ENCODE measurements at regions not wholly inside any gene's neighbourhood (a gene's known extent, or its start where the extent isn't known, plus 50 kb on each side); places are given as distances from the start of the nearest gene placed in this dataset.

DNA sequence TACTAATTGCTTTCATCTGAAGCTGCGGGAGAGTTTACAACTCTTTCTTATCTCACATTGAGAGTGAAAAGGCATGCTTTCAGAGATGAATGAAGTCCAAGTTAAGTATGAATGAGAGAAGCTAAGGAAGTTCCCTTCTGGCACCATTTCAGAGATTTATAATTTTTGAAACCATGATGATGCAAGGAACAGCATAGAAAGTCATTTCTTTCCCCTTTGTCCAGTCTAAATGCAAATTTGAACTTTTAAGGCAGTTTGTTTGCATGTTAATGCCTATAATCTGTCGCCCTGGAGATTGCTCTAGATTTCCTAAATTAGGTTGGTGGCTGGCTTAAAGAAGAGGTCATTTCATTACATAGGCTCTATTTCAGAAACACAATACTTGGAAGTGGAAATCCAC is 594.8 kb upstream of the GOT2 start:
- Histone ChIP-seq H3K9ac (ENCODE audit: insufficient read depth, low read depth, low read length) (no peak overlapping the region), H3K36me3 (replicated peaks in 1 of 2; ENCODE audit: control insufficient read depth in 1 of 2, insufficient read depth in 2 of 2, low read length in 2 of 2) (no peaks in the 10 kb centered on the region), H3K27me3 (ENCODE audit: control insufficient read depth in 1 of 2, insufficient read depth in 2 of 2, low read length in 2 of 2) (no peaks in the 10 kb centered on the region), H2AFZ (ENCODE audit: low read length) (no peak overlapping the region), H4K20me1 (ENCODE audit: insufficient read depth, low read length) (no peaks in the 10 kb centered on the region), H3K9me3 (ENCODE audit: low read length) (no peaks in the 10 kb centered on the region), H3K4me1 (ENCODE audit: insufficient read depth, low read length) (no peaks in the 10 kb centered on the region), H3K4me3 (replicated peaks in 1 of 3; ENCODE audit: insufficient read depth in 1 of 3, low read depth in 2 of 3, low read length in 3 of 3) (no peak overlapping the region), H3K79me2 (ENCODE audit: insufficient read depth, low read length) (no peaks in the 10 kb centered on the region), H3K27ac (ENCODE audit: extremely low read length, insufficient read depth, low read length) (no peak overlapping the region), H3K4me2 (ENCODE audit: low read depth, low read length) (no peak overlapping the region)
- DNase-seq (ENCODE audit: low spot score), result no peak
- intact Hi-C loops (cut with micrococcal nuclease; ENCODE audit: unreplicated experiment), result no loop called here
- 1% methylated on average over 2 of the region's 2 CpGs for WGBS (ENCODE audit: low lambda C conversion rate)
- in situ Hi-C loops (cut with HindIII; ENCODE audit: extremely low pct_ligation_motif_present, low pct_unique_long_range_greater_than_20kb), result no loop called here
- ChIA-PET CTCF (ENCODE audit: low intra/inter-chr PET ratio, low total read pairs) (no interaction called here), POLR2A (no interaction called here)
- no TSS peak for BruUV-seq (replicated peaks)
- FAIRE-seq, result no peak
- TF ChIP-seq TAF15 (IDR thresholded peaks at IDR 0.05; ENCODE audit: low read depth, low read length, poor library complexity, severe bottlenecking) (no peak), HNRNPUL1 (IDR thresholded peaks at IDR 0.05; ENCODE audit: low read depth, low read length) (no peak), HHEX (CRISPR knock-in tag; IDR thresholded peaks at IDR 0.05) (no peak), ZNF850 (CRISPR knock-in tag; conservative IDR thresholded peaks at IDR 0.05) (no peak), CENPX (CRISPR knock-in tag; IDR thresholded peaks at IDR 0.05) (no peak), ZNF10 (CRISPR knock-in tag; IDR thresholded peaks at IDR 0.05; ENCODE audit: borderline replicate concordance, low read depth) (no peak), NFRKB (IDR thresholded peaks at IDR 0.05) (no peak), SNAPC2 (CRISPR knock-in tag; IDR thresholded peaks at IDR 0.05) (no peak), ZNF577 (CRISPR knock-in tag; IDR thresholded peaks at IDR 0.05; ENCODE audit: borderline replicate concordance, low read depth) (no peak), ZNF546 (CRISPR knock-in tag; conservative IDR thresholded peaks at IDR 0.05) (no peak), ZBTB3 (CRISPR knock-in tag; IDR thresholded peaks at IDR 0.05; ENCODE audit: borderline replicate concordance, low read depth) (no peak)
- TF ChIP-seq, protein P1, sequence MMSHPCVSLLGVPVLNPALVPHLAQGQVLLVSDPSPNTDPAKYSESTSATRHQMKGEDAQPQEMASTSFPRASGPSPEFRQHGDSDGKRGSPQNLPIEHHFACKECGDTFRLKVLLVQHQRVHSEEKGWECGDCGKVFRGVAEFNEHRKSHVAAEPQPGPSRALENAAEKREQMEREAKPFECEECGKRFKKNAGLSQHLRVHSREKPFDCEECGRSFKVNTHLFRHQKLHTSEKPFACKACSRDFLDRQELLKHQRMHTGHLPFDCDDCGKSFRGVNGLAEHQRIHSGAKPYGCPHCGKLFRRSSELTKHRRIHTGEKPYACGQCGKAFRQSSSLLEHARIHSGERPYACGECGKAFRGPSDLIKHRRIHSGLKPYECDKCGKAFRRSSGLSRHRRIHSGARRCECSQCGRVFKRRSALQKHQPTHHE (CRISPR knock-in tag; IDR thresholded peaks at IDR 0.05; ENCODE audit: borderline replicate concordance), result no peak
- TF ChIP-seq, protein P2, sequence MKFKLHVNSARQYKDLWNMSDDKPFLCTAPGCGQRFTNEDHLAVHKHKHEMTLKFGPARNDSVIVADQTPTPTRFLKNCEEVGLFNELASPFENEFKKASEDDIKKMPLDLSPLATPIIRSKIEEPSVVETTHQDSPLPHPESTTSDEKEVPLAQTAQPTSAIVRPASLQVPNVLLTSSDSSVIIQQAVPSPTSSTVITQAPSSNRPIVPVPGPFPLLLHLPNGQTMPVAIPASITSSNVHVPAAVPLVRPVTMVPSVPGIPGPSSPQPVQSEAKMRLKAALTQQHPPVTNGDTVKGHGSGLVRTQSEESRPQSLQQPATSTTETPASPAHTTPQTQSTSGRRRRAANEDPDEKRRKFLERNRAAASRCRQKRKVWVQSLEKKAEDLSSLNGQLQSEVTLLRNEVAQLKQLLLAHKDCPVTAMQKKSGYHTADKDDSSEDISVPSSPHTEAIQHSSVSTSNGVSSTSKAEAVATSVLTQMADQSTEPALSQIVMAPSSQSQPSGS (CRISPR knock-in tag; IDR thresholded peaks at IDR 0.05), result no peak
- TF ChIP-seq, protein P3, sequence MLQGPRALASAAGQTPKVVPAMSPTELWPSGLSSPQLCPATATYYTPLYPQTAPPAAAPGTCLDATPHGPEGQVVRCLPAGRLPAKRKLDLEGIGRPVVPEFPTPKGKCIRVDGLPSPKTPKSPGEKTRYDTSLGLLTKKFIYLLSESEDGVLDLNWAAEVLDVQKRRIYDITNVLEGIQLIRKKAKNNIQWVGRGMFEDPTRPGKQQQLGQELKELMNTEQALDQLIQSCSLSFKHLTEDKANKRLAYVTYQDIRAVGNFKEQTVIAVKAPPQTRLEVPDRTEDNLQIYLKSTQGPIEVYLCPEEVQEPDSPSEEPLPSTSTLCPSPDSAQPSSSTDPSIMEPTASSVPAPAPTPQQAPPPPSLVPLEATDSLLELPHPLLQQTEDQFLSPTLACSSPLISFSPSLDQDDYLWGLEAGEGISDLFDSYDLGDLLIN (CRISPR knock-in tag; IDR thresholded peaks at IDR 0.05; ENCODE audit: borderline replicate concordance), result no peak
- TF ChIP-seq, protein P4, sequence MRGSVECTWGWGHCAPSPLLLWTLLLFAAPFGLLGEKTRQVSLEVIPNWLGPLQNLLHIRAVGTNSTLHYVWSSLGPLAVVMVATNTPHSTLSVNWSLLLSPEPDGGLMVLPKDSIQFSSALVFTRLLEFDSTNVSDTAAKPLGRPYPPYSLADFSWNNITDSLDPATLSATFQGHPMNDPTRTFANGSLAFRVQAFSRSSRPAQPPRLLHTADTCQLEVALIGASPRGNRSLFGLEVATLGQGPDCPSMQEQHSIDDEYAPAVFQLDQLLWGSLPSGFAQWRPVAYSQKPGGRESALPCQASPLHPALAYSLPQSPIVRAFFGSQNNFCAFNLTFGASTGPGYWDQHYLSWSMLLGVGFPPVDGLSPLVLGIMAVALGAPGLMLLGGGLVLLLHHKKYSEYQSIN (CRISPR knock-in tag; IDR thresholded peaks at IDR 0.05; ENCODE audit: borderline replicate concordance), result no peak
- ATAC-seq, result no peak

All from HepG2 (cell line).